ENCODE measurements at regions not wholly inside any gene's neighbourhood (a gene's known extent, or its start where the extent isn't known, plus 50 kb on each side); places are given as distances from the start of the nearest gene placed in this dataset.

DNA sequence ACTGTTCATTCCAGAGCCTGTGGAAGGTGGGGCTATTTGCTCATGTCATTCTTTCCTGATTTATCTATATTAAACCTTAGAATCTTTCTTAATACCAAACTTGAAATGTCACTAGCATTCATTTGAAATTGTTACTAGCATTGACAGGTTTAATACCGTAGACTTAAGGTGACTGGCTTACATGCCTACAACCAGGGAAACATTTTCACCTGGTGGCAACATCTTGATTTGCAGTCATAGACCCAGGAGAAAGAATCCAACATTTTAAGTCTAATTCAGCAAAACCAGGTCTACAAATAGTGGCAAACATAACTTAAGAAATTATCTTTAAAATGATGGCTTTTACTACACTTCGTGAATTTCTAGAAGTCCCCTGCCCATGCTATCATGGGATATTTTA, 353.7 kb downstream of the HTR7 start:
- no peak for FAIRE-seq

DNA sequence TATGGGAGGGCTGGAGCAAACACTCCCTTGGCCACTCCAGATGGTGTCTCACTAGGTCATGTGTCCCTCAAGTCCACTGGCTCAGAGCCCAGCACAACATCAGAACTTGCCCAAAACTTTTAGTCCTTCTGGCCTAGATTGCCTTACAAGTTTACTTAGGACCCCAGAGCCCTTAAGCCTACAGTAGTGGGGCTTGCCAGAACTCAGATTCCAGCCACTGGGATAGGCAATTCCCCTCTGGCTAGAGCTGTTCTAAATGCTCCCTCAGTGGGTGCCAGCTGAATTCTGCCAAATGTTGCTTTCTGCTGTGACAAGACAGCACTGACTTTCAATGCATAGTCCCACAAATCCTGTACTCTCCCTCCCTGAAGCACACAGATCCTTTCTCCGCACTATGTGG, 331.1 kb downstream of the HTR7 start:
- no peak for FAIRE-seq

DNA sequence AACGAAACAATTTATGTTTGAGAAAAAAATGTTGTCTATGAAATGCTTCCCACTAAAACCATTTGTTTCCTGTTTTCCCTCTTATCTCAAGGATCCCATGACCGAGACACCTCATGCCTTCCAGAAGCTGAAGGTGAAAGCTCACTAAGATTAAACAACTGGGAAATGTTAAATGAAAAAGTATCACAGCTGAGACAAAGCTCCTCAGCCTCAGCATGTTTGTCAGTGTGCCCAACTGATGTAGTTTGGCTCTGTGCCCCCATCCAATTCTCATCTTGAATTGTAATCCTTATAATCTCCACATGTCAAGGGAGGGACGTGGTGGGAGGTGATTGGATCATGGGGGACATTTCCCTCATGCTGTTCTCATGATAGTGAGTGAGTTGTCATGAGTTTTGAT, 327.3 kb downstream of the HTR7 start:
- FAIRE-seq = no peak

DNA sequence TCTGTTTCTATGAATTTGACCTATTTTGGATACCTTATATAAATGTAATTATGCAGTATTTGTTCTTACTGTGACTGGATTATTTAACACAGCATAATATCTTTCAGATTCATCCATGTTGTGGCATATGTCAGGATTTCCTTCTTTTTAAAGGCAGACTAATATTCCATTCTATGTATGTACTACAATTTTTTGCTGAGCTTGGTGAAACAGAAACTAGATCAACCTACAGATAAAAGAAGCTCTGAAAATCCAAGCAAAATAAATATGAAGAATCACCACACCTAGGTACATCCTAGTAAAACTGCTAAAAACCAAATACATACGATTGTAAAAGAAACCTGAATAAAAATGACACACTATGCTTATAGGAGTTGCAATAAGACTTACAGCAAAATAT, 300.5 kb downstream of the HTR7 start:
- no peak for FAIRE-seq

DNA sequence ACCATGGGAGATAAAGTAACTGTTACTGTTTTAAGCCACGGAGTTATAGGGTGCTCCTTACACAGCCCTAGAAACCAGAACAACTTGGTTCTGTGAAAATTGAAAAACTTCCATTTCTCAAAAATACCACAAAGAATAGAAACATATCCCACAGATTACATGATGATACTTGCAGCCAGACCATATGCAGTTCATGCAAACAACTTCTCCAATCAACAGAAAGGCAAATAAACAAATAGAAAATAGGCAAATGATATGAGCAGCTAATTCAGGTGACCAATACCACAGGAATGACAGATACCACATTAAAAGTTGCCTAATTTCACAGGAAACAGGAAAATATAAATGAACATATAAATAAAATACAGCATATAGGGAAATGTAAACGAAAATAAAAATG, 297.5 kb downstream of the HTR7 start:
- FAIRE-seq = no peak

DNA sequence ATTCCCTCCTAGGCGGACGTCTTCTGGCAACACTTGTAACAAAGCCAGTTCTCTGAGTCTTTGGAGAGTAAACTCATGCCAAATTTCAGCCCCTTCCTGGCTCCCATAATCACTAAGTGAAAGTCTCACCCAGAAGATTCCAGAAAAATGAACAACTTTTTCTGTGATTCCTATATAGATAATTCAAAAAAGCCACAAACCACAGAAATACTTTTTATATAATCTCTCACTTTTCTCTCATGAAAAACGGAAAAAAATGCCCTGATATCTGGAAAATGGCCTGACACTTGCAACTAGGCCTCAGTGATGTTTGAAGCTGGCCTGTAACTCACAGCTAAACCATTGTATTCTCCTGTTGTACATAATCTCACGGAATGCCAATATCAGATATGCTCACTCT, 296.2 kb downstream of the HTR7 start:
- FAIRE-seq = no peak

DNA sequence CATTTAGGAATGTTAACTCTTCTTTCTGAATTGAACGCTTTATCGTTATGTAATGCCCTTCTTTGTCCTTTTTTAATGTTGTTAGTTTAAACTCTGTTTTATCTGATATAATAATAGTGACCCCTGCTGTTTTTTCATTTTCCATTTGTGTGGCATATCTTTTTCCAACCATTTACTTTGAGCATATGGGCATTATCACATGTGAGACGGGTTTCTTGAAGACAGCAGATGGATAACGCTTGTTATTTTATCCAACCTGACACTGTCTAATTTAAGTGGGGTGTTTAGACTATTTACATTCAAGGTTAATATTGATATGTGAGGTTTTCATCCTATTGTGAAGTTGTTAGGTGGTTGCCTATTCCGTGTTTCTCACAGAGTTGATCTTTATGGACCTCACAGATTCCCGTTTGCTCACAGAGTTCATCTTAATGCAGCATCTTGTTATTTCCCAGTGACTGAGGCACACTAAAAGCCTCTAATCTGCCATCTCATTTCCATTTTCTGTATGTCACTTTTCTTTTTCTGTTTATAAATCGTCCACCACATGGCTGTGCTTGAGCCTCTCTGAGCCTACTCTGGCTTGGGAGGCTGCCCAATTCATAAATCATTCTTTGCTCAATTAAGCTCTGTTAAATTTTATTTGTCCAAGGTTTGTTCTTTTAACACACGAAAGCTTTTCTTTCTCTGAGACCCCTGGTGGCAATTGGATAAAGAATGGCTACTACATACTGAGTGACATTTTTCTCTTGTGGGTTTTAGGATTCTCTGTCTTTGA, 286.2 kb downstream of the HTR7 start:
- FAIRE-seq = no peak

DNA sequence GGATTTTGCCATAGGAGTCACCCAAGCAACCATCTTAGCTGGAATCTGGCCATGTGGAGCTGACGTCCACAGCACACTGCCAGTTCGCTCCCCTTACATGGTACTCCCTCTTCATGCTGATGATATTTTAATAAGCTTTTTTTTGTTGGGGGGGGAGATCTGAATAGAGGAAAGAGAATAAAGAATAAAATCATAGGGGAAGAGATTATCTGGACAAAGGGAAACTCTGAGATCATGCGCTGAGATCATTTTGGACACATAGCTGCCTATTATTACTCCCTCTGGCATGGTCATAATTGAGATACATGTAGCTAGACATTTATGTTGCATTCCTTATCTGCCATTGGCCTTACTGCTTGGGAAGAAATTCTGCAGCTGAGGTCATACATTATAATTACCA, 282.7 kb downstream of the HTR7 start:
- no peak for FAIRE-seq

DNA sequence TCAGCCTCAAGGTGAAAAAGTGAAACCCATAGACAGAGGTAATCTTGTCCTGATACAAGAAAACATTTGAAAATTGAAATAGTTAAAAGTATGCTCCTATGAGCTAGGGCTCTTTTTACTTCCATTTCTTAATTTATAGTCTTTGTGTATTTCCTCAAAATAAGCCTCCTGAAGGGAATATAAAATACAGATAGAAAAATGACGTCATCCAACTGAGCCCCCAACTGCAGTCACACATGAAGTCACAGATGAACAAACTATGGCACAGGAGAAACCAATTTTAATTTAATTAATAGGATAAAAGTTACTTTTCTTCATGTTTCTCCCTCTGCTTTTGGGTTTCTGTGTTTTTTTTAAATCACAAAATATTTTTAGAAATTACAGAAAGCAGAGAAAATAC, 280.3 kb downstream of the HTR7 start:
- no peak for FAIRE-seq

DNA sequence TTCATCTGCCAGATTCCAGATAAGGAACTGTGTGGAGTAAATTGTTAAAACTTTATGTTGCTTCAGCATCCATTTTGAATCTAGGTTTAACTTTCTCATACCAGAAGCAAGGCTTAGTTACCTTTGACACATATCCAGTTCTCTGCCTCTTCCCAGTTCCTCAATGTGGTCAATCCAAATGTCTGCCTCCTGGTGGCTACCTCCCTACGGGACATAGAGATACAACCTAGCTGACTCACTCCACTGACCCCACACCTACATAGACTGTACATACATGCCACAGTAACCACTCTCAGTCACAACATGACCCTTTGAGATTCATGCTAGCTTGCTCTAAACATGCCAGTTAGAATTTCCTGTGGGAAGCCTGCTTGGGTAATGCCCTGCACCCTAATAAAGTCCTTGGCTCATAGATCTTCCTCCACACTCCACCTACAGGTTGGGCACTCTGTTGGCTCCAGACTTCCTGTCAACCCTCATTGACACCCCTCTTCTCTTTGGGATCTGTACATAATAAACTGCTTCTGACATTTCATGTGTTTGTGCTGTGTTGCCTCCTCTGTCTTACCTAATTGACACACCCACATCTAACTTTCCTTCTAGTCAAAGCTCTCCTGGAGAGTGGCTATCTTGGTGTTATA, 278.1 kb downstream of the HTR7 start:
- FAIRE-seq = no peak

DNA sequence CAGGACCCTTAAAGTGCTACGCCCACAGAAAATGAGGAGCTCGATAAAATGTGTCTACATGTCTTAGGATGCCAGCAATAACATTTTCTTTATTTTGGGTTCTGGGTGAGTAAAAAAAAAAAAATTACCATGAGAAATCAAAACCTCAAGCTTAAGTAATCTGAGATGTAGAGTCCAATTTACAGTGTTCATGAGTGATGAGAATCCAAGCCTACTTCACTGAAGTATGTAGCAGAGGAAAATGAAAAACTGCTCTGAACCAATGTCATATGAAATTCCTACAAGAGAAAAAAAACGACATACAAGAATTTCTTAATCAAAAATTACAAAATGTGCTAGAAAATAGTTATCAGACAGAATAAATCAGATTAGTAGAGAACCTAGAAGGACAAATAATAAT, 274.4 kb downstream of the HTR7 start:
- no peak for FAIRE-seq

DNA sequence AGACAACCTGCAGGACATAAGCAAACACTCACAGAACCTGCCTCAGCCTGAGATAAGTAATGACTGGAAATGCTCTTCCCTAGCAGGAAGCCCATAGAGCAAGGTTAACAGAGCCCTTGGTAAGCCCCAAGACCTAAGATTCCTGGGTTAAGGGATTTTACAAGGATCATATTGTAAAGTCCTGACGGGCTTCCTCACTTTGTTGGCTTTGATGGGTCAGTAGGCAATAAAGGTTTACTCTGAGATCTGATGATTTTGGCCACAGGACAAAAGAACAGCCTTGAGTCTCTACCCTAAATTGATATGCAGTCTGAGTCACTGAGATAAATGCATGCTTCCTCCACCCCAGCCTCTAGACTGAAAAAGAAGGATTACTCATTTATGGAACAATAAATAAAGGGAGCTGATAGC, 270.8 kb downstream of the HTR7 start:
- no peak for FAIRE-seq

DNA sequence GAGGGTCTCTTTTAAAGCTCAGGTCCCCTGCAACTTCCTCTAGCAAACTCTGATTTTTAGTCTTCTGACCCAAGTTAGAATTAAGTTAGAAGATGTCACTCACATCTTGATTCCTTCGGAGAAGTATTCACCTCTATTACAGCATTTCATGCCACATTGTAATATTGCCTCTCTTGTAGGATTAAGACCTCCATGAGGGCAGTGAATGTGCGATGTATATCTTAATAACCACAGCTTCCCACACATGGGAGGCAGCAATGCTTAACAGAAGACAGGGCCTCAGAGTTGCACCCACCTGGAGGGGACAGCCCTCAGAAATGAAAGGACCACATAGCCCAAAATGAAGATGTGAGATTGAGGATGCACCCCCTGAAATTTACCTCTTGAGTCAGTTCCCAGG, 270.3 kb downstream of the HTR7 start:
- FAIRE-seq = no peak

DNA sequence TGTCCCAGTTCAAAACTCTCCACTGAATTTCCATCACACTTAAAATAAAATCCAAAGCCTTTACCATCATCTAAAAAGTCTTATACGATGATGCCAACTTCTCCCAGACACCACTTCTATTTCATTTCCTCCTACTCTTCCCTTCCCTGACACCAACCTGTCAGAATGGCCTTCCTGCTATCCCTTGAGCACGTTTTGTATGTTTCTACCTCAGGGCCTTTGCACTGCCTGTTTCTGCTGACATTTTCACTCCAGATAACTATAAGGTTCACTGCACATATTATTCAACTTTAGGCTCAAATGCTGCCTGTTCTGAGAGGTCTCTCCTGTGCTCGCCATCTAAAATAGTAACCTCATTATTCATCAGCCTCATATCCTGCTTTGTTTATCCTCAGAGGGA, 269.6 kb downstream of the HTR7 start:
- FAIRE-seq = no peak

DNA sequence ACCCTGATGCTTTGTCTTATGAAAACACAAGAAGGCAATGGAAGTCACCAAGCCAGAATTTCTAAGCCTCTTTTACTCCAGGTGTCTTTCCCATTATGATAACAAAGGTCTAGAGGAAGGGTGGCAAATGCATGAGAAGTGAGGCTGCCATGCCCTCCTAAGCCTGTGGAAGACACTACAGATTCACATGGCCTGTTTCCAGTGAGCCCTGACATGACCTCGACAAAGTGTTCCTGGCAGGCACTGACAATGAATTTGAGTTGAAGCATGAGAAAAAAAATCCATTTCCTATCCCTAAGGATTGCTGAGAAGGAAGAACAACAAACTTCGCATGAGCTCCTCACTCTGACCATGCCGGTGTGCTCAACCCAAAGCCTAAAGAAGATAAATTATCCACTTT, 268.0 kb downstream of the HTR7 start:
- FAIRE-seq = no peak

DNA sequence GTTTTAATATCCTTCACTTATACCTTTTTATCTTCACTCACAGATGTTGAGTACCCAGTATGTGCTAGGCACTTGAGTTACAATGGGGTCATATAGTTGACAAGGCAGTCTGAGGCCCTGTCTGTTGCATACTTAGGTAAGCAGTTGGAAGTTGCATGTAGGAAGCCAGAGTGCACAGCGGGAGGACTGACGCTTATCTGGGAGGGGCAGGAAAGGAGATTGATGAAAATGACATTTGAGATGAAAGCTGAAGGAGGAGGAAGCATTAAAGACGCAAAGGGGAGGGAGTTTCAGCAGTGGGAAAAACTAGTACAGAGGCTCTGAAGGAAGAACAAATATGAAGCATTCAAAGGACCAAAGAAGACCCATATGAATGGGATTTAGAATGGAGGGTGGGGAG, 266.2 kb downstream of the HTR7 start:
- FAIRE-seq = no peak

DNA sequence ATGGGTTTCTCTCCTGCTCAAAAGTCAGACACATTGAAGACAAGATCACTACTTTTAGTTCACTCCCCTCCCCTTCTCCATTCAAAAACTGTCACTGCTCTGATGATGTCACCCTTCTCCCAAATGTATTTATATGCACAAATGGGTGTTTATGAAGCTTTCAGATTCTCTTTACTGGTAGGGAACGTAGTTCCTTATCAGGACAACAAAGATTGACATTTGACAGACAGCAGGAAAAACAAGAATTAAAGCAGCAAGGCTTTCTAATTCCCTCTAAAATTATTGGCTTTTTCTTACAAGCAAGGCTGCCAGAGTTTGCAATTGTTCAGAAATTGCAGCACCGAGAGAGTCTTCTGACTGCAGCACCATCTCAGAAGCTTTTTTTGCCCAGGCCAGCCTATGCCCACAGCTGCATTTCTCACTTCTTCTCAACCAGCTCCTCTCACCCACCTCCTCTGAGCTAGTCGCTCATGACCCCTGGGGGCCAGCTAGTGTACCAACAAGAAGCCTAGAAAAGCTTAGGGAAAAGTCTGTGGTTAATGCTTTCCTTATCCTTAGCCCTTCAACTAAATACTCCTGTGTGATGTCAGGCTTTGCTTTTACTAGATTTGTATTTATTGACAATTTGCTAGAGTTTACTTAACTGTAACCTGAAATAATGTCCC, 265.1 kb downstream of the HTR7 start:
- no peak for FAIRE-seq

DNA sequence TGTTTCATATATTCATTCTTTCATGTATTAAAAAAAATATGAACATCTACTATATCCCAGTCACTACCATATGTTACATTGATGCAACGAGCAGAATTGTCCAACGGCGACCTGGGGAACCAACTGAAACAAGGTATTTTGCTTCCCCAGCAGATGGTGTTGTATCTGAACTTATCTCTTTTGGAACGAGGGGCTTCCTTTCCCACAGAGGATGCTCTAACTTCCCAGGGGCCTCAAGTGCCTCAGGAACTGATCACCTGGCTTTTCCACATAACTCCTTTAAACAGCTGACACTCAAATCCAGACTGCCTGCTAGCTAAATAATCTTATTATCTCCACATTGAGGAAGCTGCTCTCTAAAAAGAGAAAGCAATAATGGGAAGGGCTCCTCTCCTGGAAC, 259.3 kb downstream of the HTR7 start:
- FAIRE-seq = no peak

DNA sequence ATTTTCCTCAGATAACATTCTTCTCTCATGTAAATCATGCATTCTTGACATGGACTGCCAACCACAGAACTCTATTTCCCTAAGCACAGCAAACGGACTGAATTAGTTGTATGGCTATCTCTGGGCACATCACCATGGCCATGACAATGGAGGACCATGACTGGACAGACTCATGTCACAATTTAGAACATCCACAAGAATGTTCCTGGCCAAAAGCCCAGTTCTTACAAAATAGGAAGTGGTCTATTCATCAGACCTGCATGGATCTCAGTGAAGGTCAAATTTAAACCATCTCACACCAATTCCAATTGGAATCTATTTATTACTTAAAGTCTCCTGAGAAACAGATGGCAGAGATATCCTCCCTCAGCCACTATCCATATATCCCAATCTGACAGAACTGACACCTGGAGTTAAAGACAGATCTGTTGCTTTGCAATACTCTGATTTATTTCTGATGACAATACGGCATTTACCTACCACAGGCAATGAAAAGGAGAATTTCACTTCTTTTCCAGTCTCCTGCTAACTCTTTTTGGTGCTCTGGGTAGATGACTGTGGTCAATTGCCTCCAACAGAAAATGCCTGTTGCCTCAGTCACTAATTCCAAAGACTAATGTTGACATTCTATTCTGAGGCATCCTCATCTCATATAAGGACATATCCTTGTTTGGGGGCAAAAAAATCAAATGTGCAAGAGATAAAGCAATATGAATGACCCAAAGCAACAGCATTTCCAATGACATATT, 254.8 kb downstream of the HTR7 start:
- no peak for FAIRE-seq

DNA sequence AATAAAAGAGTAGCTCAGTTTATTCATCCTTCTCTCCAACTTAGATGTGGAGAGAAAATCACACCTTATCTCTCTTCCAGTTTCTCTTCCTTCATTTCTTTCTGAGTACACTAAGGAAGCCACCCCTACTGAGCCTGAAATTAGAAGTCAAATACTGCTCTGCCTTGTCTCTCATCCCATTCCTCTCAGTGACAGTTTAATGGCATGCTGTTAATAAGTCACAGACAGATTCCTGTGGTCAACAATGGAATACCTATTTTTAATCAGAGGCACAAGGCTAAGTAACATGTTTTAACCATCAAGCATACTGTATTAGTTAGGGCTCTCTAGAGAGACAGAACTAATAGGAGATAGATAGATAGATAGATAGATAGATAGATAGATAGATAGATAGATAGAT, 253.2 kb downstream of the HTR7 start:
- no peak for FAIRE-seq

DNA sequence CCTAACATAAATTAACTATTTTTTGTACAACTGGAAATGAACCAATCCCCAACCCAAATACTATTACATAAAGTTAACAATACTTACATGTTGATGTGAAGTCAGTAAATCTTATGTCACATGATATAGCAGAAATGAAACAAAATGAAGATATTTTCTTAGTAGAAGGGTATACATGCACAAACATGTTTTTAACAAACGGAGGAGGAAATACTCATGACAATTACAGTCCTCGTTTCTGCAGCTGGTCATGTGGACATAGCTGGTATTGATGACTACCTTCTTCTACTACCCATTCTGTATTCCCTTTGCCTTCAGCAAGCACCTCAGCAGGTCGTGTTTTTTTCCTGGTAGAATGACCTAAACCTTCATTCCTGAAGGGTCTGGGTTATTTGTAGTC, 252.3 kb downstream of the HTR7 start:
- no peak for FAIRE-seq

DNA sequence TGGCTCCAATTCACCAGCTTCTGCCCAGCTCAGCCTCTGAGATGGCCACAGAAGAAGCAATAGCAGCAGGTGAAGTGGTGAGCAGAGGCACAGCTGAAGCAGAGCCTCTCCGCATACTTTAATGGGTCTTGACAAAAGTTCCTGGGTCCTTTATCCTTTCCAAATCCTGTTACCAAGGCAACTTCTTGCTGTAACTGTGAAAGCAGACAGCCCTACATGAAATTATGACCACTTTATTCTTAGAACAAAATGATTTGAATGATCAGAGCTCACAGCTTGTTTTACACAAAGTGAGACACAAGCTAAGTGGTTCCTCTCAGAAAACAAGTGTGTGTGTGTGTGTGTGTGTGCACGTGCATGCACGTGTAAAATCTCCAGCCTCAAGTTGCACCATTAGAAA, 245.6 kb downstream of the HTR7 start:
- no peak for FAIRE-seq

DNA sequence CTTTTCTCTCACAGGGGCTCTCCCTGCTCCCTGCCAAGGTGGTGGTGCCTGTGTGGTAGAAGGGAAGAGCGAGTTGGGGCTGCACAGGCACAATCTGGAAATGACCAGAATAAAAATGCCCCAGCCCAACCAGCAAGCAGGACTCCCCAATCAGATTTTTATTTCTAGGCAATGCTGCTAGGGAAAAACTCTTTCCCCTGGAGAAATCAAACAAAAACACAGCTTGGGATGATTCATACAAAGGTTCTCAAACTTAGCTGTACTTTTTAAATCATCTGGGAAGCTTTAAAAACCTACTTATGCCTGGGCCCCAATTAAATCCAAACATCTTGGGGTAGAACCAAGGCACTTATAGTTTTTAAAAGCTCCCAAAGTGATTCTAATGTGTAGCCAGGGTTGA, 243.2 kb downstream of the HTR7 start:
- FAIRE-seq = no peak

DNA sequence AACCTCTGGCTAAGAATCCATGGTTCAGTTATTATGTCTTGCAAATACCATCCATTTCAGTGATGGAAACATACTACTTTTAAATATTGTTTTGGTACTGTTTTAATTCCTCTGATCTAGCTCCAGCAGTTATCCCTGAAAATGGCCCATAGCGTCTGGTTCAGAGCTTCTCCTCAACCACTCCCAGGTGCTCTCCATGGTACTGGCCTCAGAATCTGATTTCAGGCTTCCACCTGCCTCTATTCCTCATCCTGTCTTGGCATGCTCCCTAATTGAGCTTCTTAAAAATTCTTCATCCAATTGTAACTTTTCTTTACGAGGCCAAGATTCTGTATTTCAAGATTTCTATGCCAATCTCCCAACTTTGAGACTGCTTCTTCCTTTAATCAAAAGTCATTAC, 236.3 kb downstream of the HTR7 start:
- no peak for FAIRE-seq
